Spleen (tissue), 7 donors: ENCODE measurements at regions not wholly inside any gene's neighbourhood (a gene's known extent, or its start where the extent isn't known, plus 50 kb on each side); places are given as distances from the start of the nearest gene placed in this dataset.
A peak's percentile ranks its signal among the peaks of the same experiment; 100 is the strongest.

Experiments used
- POLR2A ChIP-seq, 3 donors: fragments of 450-650 bp; IDR thresholded peaks; one replicate each; pipeline ENCODE4 v1.5.1; 2017; ENCODE audit warnings: antibody characterized with exemption in 3 of 3, mild to moderate bottlenecking in 1 of 3
- POLR2AphosphoS5 ChIP-seq, 3 donors: sonication (generic); formaldehyde crosslinking; IDR thresholded peaks; one replicate each; pipeline ENCODE4 v1.5.1; 2017; ENCODE audit warnings: antibody characterized with exemption in 3 of 3
- TF ChIP-seq, protein P1 (sequence below), 11 experiments: fragments of 200-600 bp in 7 of 11; fragments of 450-650 bp in 4 of 11; sonication (generic) in 4 of 11; IDR thresholded peaks in 8 of 11; conservative IDR thresholded peaks in 3 of 11; 1 replicate in 7 of 11; 2 replicates in 4 of 11; pipeline versions ENCODE4 v1.4.0 to v1.8.0; 2016 to 2021; ENCODE audit warnings: antibody characterized with exemption in 11 of 11, inconsistent platforms in 4 of 11, mild to moderate bottlenecking in 1 of 11
- donor health status: DM: no; HTN: no; CAD: no; lungs with moderate emphysema.
- donor health status: DM: no; HTN: no; CAD: no.
- donor health status: DM: no; HTN: no; CAD: no.

- TF ChIP-seq, protein P1, sequence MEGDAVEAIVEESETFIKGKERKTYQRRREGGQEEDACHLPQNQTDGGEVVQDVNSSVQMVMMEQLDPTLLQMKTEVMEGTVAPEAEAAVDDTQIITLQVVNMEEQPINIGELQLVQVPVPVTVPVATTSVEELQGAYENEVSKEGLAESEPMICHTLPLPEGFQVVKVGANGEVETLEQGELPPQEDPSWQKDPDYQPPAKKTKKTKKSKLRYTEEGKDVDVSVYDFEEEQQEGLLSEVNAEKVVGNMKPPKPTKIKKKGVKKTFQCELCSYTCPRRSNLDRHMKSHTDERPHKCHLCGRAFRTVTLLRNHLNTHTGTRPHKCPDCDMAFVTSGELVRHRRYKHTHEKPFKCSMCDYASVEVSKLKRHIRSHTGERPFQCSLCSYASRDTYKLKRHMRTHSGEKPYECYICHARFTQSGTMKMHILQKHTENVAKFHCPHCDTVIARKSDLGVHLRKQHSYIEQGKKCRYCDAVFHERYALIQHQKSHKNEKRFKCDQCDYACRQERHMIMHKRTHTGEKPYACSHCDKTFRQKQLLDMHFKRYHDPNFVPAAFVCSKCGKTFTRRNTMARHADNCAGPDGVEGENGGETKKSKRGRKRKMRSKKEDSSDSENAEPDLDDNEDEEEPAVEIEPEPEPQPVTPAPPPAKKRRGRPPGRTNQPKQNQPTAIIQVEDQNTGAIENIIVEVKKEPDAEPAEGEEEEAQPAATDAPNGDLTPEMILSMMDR (IDR thresholded peaks at IDR 0.05 in 8 of 11, conservative IDR thresholded peaks at IDR 0.05 in 3 of 11) = peak in 4 of 11 experiments; percentile 13 to 25 (median 16)
- TF ChIP-seq POLR2AphosphoS5 (IDR thresholded peaks at IDR 0.05) (no peak), POLR2A (IDR thresholded peaks at IDR 0.05) (no peak)
These were observed 62.8 kb upstream of the PRDM11 start for GRCh38 chr11:45083544-45084087.
